Immature natural killer cell (primary cell): ENCODE measurements at regions not wholly inside any gene's neighbourhood (a gene's known extent, or its start where the extent isn't known, plus 50 kb on each side); places are given as distances from the start of the nearest gene placed in this dataset.
A peak's percentile ranks its signal among the peaks of the same experiment; 100 is the strongest.
"Not testable (repeated sequence)": the region's sequence is repeated elsewhere in the genome, so short reads cannot be mapped to it uniquely, and the experiment has no call there.

Experiments used
- DNase-seq, 3 donors: peaks; one replicate each; pipeline ENCODE4 v3.0.0; 2022; ENCODE audit warnings: mixed read lengths in 1 of 3
- H3K27ac Mint-ChIP-seq, 6 donors: one replicate each; pipeline ENCODE4 v1.8.0; 2020; ENCODE audit warnings: mixed read lengths in 6 of 6, mild to moderate bottlenecking in 5 of 6, inconsistent platforms in 4 of 6, moderate library complexity in 3 of 6
- H3K27me3 Mint-ChIP-seq, 3 donors: one replicate each; pipeline ENCODE4 v1.8.0; 2020 to 2021; ENCODE audit warnings: low read depth in 3 of 3, mild to moderate bottlenecking in 3 of 3, mixed read lengths in 3 of 3, moderate library complexity in 3 of 3, inconsistent platforms in 1 of 3
- H3K36me3 Mint-ChIP-seq, 3 donors: one replicate each; pipeline ENCODE4 v1.8.0; 2020; ENCODE audit warnings: mixed read lengths in 3 of 3, inconsistent platforms in 2 of 3, mild to moderate bottlenecking in 2 of 3
- H3K4me1 Mint-ChIP-seq, 2 donors: one replicate each; pipeline ENCODE4 v1.8.0; 2020; ENCODE audit warnings: inconsistent platforms in 2 of 2, mild to moderate bottlenecking in 2 of 2, mixed read lengths in 2 of 2, moderate library complexity in 1 of 2
- H3K4me3 Mint-ChIP-seq, 5 donors: one replicate each; pipeline ENCODE4 v1.8.0; 2020; ENCODE audit warnings: mild to moderate bottlenecking in 5 of 5, mixed read lengths in 5 of 5, inconsistent platforms in 3 of 5, moderate library complexity in 3 of 5
- H3K9me3 Mint-ChIP-seq, 6 donors: one replicate each; pipeline ENCODE4 v1.8.0; 2020; ENCODE audit warnings: mild to moderate bottlenecking in 6 of 6, mixed read lengths in 6 of 6, inconsistent platforms in 4 of 6, moderate library complexity in 3 of 6

DNA sequence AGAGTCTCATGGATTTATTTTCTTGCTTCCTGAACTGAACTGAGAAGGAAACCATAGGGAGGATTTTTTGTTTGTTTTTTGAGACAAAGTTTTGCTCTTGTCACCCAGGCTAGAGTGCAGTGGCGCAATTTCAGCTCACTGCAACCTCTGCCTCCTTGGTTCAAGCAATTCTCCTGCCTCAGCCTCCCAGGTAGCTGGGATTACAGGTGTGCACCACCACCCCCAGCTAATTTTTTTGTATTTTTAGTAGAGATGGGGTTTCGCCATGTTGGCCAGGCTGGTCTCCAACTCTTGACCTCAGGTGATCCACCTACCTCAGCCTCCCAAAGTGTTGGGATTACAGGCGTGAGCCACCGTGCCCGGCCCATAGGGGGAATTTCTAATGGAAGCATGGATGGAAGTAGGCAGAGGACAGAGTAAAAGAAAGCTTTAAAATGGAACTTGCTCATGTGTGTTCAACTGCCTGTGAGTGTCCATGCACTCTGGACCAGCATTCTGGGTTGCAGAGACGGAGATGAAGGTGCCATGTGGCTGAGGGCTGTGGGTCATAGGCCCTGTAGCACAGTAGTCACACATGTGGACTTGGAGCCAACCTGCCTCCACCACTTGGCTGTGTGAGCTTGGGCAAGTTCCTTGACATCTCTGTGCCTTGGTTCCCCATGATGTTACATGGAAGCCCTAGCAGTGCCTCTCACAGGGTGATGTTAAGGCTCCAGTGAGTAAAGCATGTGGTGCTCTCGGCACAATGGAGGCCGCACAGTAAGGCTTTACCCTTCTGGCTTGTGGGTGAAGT, 68.5 kb upstream of the ID2 start:
- DNase-seq, H3K27ac Mint-ChIP-seq, H3K9me3 Mint-ChIP-seq, H3K36me3 Mint-ChIP-seq, H3K4me3 Mint-ChIP-seq, H3K27me3 Mint-ChIP-seq: not testable (repeated sequence)
- H3K4me1 Mint-ChIP-seq: peaks cover 4 to 11% of the 10 kb centered on the region in 2 donors

DNA sequence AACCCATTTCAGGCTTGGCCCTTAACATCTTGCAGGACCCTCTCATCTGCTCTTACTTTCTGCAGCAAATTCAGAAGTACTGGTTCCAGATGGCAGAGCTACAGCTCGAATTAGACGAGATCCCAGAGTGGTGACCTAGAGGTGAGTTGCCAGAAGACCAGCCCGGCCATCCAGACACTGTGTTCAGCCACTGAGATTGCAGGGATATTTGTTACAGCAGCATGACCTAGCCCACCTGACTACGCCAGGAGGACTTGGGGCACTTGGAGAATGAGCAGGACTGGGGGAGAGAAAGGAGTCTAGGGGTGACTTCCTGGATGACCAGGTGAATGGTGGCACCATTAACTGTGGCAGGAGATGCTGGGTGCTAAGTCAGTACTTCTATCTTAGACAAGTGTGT, 67.2 kb upstream of the ID2 start:
- H3K36me3 Mint-ChIP-seq: peaks cover 0 to 7% (median 0%) of the 10 kb centered on the region in 3 donors

DNA sequence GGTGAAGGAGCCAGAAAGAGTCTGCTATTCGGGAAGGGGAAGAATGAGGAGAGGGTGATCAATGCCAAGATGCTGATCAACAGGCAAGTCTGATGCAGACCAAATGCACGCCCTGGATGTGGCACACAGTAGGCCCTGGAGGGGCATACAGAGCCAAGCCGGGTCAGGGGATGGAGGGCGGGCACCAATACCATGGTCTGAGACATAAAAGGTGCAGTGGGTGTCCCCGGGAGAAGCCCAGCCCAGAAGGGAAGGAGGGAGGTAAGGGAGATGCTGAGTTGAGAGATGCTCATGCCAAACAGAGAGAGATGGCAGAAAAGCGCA, 66.6 kb upstream of the ID2 start:
- Mint-ChIP-seq H3K4me1 (no peaks in the 10 kb centered on the region), H3K9me3 (no peaks in the 10 kb centered on the region), H3K4me3 (no peak overlapping the region), H3K36me3 (peaks cover 0 to 7% (median 0%) of the 10 kb centered on the region in 3 donors), H3K27me3 (peaks cover 1 to 4% (median 3%) of the 10 kb centered on the region in 3 donors), H3K27ac (peak overlapping the region in 1 of 6 donors; percentile 17)
- DNase-seq: no peak

More for the DNA sequence above, 67.2 kb upstream of the ID2 start:
- no peak overlapping the region for H3K4me3 Mint-ChIP-seq
- H3K4me1 Mint-ChIP-seq: no peaks in the 10 kb centered on the region
- H3K27me3 Mint-ChIP-seq: peaks cover 0 to 4% (median 3%) of the 10 kb centered on the region in 3 donors
- H3K9me3 Mint-ChIP-seq: no peaks in the 10 kb centered on the region
- DNase-seq: no peak
- H3K27ac Mint-ChIP-seq: no peak overlapping the region

DNA sequence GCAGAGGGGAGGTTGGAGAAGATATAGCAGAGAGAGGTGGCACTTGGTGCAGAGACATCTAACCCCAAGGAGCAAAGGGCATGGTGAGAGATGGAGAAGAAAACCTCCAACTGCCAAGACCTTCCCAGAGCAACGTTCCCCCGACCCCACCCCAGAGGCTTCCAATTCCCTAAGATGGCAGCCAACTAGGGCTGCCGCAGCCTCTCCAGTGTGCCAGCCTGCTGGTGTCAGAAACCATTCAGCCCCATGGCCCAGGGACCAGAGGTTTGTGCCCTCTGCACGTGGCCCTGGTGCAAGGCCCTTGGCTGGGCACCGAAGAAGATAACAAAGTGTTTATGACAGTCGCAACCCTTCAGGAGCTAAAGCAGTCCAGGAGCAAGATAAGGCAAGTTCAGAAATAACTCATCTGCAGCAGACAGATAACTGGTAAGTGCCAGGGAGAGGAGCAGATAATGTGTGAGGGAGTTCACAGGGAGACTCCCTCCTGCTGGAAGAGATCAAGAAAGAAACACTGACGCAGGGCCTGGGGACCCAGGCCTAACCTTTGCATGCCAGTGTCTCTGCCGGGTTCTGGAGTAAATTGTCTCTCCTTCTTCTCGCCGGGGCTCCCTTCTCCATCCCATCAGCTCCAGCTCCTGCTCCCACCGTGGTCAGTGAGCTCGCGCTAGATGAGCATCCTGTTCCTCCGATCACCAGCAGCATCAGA, 66.1 kb upstream of the ID2 start:
- Mint-ChIP-seq H3K4me3 (no peak overlapping the region), H3K4me1 (no peaks in the 10 kb centered on the region), H3K9me3 (no peaks in the 10 kb centered on the region), H3K27me3 (peaks cover 1 to 4% (median 3%) of the 10 kb centered on the region in 3 donors), H3K27ac (no peak overlapping the region), H3K36me3 (peaks cover 0 to 3% (median 0%) of the 10 kb centered on the region in 3 donors)
- no peak for DNase-seq

DNA sequence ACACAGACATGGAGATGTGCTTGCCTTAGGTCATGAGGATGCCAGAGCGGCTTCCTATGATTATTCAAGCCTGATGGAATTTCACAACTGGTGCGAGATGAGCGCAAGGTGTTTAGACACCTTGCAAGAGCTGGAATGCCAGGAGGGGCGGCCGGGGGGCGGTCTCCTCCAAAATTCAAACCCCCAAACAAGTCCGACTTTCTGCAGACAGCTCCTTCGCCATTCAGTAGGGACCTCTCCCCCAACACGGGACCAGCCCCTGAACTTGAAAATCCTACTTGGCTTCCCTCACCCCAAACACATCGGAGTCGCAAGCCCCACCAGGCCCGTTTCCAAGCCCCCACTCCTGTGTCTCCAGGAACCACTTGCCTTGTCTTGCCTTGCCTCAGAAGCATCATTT, 64.8 kb upstream of the ID2 start:
- H3K9me3 Mint-ChIP-seq: no peaks in the 10 kb centered on the region
- no peaks in the 10 kb centered on the region for H3K4me1 Mint-ChIP-seq
- H3K4me3 Mint-ChIP-seq: no peak overlapping the region
- H3K27me3 Mint-ChIP-seq: peaks cover 1 to 7% (median 3%) of the 10 kb centered on the region in 3 donors
- H3K36me3 Mint-ChIP-seq: no peaks in the 10 kb centered on the region
- H3K27ac Mint-ChIP-seq: no peak overlapping the region
- DNase-seq: no peak

DNA sequence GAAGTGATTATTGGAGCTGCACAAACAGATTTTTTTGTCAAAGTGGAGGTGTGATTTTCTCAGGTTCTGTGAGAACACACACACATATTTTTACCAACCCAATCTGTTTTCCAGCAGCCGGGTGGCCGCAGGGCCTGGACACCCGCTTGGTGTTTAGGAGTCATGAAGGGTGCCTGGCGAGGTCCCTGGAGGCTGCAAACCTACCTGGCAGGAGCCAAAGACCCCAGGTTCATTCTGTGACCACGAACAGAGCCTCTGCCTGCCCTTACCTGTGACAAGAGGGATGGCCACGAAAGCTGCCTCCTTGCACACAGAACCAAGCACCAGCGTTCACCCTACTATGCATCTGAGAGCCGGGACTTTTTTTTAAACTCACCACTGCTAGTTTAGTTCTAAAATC, 64.3 kb upstream of the ID2 start:
- no peak for DNase-seq
- no peaks in the 10 kb centered on the region for H3K4me1 Mint-ChIP-seq
- H3K27me3 Mint-ChIP-seq: peaks cover 1 to 7% (median 3%) of the 10 kb centered on the region in 3 donors
- H3K27ac Mint-ChIP-seq: no peak overlapping the region
- H3K36me3 Mint-ChIP-seq: no peaks in the 10 kb centered on the region
- H3K9me3 Mint-ChIP-seq: no peaks in the 10 kb centered on the region
- no peak overlapping the region for H3K4me3 Mint-ChIP-seq

DNA sequence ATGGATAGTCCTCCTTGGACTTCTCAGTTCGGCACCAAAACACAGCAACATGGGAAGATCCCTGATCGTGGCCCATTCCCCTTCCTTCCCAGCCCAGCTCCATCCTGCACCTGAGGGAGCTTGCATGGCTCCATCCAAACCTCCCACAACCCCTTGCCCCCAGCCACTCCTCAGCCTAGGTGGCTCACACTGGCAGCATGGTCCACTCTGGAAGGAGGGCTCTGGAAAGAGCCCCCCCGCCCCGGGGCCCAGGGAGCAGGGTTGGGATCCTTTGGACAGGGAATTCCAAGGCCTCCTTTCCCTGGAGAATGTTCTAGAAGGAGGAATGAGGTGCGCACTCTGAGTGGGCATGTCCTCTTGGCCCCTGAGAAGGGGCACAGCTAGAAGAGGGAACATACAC, 62.8 kb upstream of the ID2 start:
- H3K27me3 Mint-ChIP-seq: peaks cover 1 to 7% (median 3%) of the 10 kb centered on the region in 3 donors
- no peak overlapping the region for H3K4me3 Mint-ChIP-seq
- peaks cover 0 to 6% (median 0%) of the 10 kb centered on the region in 3 donors for H3K36me3 Mint-ChIP-seq
- no peaks in the 10 kb centered on the region for H3K4me1 Mint-ChIP-seq
- no peak overlapping the region for H3K27ac Mint-ChIP-seq
- no peak for DNase-seq
- H3K9me3 Mint-ChIP-seq: no peaks in the 10 kb centered on the region

DNA sequence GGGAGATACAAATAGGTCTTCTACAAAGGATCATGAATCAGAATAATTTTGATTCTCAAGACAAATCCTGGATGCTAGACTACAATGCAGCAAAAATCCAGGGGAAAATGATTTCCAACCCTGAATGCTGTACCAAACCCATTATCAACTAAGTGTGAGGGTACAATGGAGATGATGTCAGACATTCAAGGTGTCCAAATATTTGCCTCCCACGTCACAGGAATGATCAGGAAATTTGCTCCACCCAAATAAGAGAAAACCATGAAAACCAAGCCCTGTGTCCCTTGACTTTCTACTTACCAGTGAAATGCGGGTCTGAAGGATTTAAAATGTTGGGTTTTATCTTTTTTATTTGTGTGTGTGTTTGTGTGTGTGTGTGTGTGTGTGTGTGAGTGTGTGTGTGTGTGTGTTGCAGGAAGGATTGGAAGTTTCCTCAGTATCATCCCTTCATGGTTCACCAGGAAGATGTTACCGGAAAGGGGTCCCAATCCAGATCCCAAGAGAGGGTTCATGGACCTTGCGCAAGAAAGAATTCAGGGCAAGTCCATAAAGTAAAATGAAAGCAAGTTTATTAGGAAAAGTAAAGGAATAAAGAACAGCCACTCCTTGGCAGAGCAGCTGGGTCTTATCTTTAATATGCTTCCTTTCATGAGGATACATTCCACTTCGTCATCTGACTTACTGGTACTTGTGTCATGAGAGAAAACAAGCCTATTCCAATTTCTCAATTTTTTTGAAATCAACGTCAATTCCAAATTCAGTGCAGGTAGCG, 61.1 kb upstream of the ID2 start:
- H3K27me3 Mint-ChIP-seq: peaks cover 1 to 7% (median 3%) of the 10 kb centered on the region in 3 donors
- no peak overlapping the region for H3K4me3 Mint-ChIP-seq
- H3K27ac Mint-ChIP-seq: no peak overlapping the region
- H3K4me1 Mint-ChIP-seq: no peaks in the 10 kb centered on the region
- no peaks in the 10 kb centered on the region for H3K9me3 Mint-ChIP-seq
- DNase-seq: no peak
- H3K36me3 Mint-ChIP-seq: peaks cover 0 to 6% (median 0%) of the 10 kb centered on the region in 3 donors

DNA sequence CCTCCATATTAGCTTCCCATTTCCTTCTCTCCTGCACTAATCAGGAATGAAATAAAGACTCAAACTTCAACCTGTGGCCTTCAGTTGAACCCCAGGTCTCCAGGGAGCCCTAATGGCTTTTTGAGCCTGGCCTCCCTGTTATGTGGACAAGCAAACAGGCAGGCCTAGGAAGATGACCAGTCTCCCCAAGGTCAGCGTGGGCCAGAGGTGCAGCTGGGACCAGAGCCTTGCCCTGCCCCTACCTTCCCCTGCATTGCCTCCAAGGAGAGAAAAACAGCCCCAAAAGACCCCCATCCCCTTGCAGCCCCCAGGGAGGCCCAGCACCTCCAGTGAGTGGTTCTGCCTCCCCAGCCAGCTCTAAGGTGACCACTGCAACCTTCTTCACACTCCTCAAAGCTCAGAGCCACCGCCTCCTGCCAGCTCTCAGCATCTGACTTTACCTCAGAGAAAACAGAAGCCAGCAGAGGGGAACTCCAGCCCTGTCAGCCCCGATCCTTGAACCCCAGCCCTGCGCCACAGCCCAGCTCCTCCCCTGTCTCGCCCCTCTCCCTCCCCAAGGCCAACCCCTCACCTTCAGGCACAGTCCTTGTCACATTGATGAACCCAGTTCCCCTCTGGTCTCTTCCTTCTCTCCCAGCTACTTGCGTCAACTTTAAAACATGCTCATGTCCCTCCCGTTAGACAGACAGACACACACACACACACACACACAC, 59.5 kb upstream of the ID2 start:
- Mint-ChIP-seq H3K9me3 (no peaks in the 10 kb centered on the region), H3K27ac (no peak overlapping the region), H3K4me1 (no peaks in the 10 kb centered on the region), H3K4me3 (no peak overlapping the region), H3K27me3 (peaks cover 0 to 7% (median 1%) of the 10 kb centered on the region in 3 donors), H3K36me3 (peaks cover 0 to 6% (median 0%) of the 10 kb centered on the region in 3 donors)
- no peak for DNase-seq

DNA sequence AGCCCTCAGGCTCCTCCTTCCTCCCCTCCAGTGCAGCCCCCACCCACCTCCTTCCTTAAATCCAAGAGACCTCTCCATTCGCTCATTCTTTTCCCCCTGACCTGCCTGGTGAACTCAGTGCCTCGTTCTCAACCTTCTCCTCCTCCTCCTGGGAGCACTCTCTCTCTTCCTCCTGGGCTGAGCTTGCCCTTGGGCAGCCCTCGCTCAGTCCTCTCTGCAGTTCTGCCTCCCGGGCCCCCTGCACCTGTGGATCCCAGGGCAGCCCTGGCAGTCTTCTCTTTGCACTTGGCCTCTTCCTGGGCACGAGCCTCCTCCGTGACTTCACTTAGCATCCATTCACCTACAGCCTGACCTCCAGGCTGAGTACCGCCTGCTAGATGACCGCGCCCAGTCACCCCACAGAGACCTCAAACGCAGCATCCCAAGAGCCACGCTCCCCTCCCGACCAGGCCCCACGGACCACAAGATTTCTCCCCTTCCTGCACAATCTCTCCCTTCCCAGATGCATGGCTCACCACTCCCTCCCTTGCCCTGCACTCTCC, 58.9 kb upstream of the ID2 start:
- H3K27ac Mint-ChIP-seq: no peak overlapping the region
- no peaks in the 10 kb centered on the region for H3K9me3 Mint-ChIP-seq
- no peaks in the 10 kb centered on the region for H3K4me1 Mint-ChIP-seq
- H3K4me3 Mint-ChIP-seq: no peak overlapping the region
- peaks cover 0 to 7% (median 1%) of the 10 kb centered on the region in 3 donors for H3K27me3 Mint-ChIP-seq
- peaks cover 0 to 6% (median 0%) of the 10 kb centered on the region in 3 donors for H3K36me3 Mint-ChIP-seq
- DNase-seq: no peak

DNA sequence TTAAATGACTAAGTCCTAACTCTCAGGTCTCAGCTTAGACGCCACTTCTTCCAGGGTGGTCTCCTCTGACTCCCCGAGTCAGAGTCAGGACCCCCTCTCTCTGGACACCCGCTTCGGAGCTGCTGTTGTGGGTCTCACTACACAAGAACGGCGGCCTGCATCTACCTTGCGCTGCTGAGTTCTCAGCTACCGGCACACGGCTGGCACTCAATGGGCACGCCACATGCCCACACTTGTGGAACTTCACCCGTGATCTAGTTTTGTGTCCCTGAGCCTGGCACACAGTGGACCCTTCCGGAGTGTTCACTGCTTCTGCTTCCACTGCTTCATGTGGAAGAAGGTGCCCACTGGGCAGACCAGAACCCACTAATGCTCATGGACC, 58.3 kb upstream of the ID2 start:
- Mint-ChIP-seq H3K4me1 (peaks cover 2% of the 10 kb centered on the region in 2 donors), H3K27me3 (peaks cover 0 to 5% (median 1%) of the 10 kb centered on the region in 3 donors), H3K9me3 (no peaks in the 10 kb centered on the region), H3K4me3 (no peak overlapping the region), H3K36me3 (peaks cover 0 to 6% (median 0%) of the 10 kb centered on the region in 3 donors), H3K27ac (no peak overlapping the region)
- DNase-seq: no peak

DNA sequence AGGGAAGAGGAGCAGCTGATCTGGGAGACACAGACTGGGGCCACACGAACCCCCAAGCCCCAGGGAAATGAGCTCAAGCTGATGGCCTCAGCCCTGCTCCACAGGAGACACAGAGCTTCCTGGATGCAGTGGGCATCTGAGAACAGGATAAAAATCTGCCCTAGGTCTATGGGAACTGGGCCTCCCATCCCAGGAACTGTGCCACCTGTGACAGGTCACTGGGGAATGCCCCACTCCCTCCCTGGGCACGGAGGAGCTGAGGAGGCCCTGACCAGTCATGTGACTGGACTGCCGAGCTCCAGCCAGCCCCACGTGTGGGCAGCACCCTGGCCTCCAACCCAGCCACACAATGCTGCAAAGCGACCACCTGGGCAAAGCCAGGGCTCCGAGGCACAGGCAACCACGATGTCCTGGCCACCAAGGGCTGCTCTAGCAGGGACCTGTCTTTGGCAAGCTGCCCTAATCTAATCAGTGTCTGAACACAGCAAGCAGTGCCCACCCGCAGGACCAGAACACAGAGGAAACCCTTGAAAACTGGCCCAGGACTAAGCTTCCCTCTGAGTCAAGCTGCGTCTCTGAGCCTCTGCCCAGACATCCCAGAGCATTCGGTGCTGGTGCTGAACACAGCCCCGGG, 57.8 kb upstream of the ID2 start:
- Mint-ChIP-seq H3K4me3 (no peak overlapping the region), H3K36me3 (peaks cover 0 to 6% (median 0%) of the 10 kb centered on the region in 3 donors), H3K27me3 (peaks cover 0 to 3% (median 1%) of the 10 kb centered on the region in 3 donors), H3K9me3 (no peaks in the 10 kb centered on the region), H3K27ac (no peak overlapping the region), H3K4me1 (peaks cover 6 to 7% of the 10 kb centered on the region in 2 donors)
- no peak for DNase-seq

DNA sequence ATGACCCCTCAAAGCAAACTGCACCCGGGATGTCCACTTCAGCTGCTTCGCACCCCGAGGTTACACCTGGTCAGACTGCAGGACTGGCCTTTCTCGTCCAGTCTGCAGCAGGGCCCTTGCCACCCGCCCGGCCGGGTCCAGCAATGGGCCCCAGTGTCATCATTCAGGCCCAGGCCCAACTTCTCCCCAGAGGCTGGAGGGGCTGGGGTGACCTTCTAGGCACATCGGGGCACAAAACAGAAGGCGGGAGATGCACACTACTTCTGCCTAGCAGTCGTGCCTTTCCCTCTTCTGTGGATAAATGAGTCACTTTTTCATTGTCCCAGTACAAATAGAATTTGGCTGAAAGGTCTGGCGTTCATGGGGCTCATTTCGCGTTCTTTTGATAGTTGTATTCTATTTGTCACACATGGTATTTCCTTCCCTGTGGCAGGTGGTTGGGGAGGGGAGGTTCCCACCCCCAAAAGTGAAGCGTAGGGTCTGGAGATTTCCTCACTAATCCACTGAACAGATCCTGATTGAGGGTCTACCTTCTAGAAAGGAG, 56.9 kb upstream of the ID2 start:
- peaks cover 0 to 3% (median 0%) of the 10 kb centered on the region in 3 donors for H3K27me3 Mint-ChIP-seq
- no peak for DNase-seq
- peak overlapping the region in 2 of 6 donors; percentile 6 to 67 for H3K27ac Mint-ChIP-seq
- H3K36me3 Mint-ChIP-seq: peaks cover 0 to 6% (median 0%) of the 10 kb centered on the region in 3 donors
- H3K9me3 Mint-ChIP-seq: no peaks in the 10 kb centered on the region
- H3K4me1 Mint-ChIP-seq: peaks cover 8 to 12% of the 10 kb centered on the region in 2 donors
- H3K4me3 Mint-ChIP-seq: no peak overlapping the region
